Sigmoid colon (tissue), 3 donors: ENCODE measurements at regions not wholly inside any gene's neighbourhood (a gene's known extent, or its start where the extent isn't known, plus 50 kb on each side); places are given as distances from the start of the nearest gene placed in this dataset.

ENCODE experiments used
- POLR2A ChIP-seq, 2 donors: fragments of 450-650 bp; IDR thresholded peaks; one replicate each; pipeline ENCODE4 v1.6.1; 2016; ENCODE audit warnings: antibody characterized with exemption in 2 of 2, mild to moderate bottlenecking in 2 of 2, moderate library complexity in 2 of 2
- TF ChIP-seq, protein P1 (sequence below), 4 experiments: fragments of 450-650 bp in 3 of 4; fragments of 200-600 bp in 1 of 4; IDR thresholded peaks; one replicate each; pipeline ENCODE4 v1.5.1; 2016 to 2019; ENCODE audit warnings: antibody characterized with exemption in 4 of 4, mild to moderate bottlenecking in 3 of 4, moderate library complexity in 2 of 4

GRCh38 chr2:163081754-163082153, 243.2 kb upstream of the KCNH7 start:
- TF ChIP-seq, protein P1, sequence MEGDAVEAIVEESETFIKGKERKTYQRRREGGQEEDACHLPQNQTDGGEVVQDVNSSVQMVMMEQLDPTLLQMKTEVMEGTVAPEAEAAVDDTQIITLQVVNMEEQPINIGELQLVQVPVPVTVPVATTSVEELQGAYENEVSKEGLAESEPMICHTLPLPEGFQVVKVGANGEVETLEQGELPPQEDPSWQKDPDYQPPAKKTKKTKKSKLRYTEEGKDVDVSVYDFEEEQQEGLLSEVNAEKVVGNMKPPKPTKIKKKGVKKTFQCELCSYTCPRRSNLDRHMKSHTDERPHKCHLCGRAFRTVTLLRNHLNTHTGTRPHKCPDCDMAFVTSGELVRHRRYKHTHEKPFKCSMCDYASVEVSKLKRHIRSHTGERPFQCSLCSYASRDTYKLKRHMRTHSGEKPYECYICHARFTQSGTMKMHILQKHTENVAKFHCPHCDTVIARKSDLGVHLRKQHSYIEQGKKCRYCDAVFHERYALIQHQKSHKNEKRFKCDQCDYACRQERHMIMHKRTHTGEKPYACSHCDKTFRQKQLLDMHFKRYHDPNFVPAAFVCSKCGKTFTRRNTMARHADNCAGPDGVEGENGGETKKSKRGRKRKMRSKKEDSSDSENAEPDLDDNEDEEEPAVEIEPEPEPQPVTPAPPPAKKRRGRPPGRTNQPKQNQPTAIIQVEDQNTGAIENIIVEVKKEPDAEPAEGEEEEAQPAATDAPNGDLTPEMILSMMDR (IDR thresholded peaks at IDR 0.05), result no peak
- TF ChIP-seq POLR2A (IDR thresholded peaks at IDR 0.05), result no peak
